ENCODE measurements at regions not wholly inside any gene's neighbourhood (a gene's known extent, or its start where the extent isn't known, plus 50 kb on each side); places are given as distances from the start of the nearest gene placed in this dataset.
"Not testable (repeated sequence)": the region's sequence is repeated elsewhere in the genome, so short reads cannot be mapped to it uniquely, and the experiment has no call there.

- DNase-seq (ENCODE audit: low read depth, low spot score), result no peak
- in situ Hi-C loops (cut with HindIII; ENCODE audit: low pct_unique_long_range_greater_than_20kb, low sequenced_read_pairs), result no loop called here
Measured at GRCh38 chrX:68992821-68993397, 164.1 kb downstream of the EFNB1 start.

- in situ Hi-C loops (cut with HindIII; ENCODE audit: low pct_unique_long_range_greater_than_20kb, low sequenced_read_pairs), result no loop called here
- no peak for DNase-seq (ENCODE audit: low read depth, low spot score)
Measured at GRCh38 chrX:68991691-68992345, 163.0 kb downstream of the EFNB1 start.

GRCh38 chrX:68990948-68991347, 162.1 kb downstream of the EFNB1 start:
- DNase-seq (ENCODE audit: low read depth, low spot score), result no peak
- in situ Hi-C loops (cut with HindIII; ENCODE audit: low pct_unique_long_range_greater_than_20kb, low sequenced_read_pairs), result no loop called here

- no peak for DNase-seq (ENCODE audit: low read depth, low spot score)
- in situ Hi-C loops (cut with HindIII; ENCODE audit: low pct_unique_long_range_greater_than_20kb, low sequenced_read_pairs), result no loop called here
Measured at GRCh38 chrX:68989865-68990606, 161.2 kb downstream of the EFNB1 start.

- no peak for DNase-seq (ENCODE audit: low read depth, low spot score)
- in situ Hi-C loops (cut with HindIII; ENCODE audit: low pct_unique_long_range_greater_than_20kb, low sequenced_read_pairs), result no loop called here
Measured at GRCh38 chrX:68989456-68989855, 160.6 kb downstream of the EFNB1 start.

GRCh38 chrX:68988865-68989264, 160.0 kb downstream of the EFNB1 start:
- in situ Hi-C loops (cut with HindIII; ENCODE audit: low pct_unique_long_range_greater_than_20kb, low sequenced_read_pairs), result no loop called here
- no peak for DNase-seq (ENCODE audit: low read depth, low spot score)

GRCh38 chrX:68985135-68985755, 156.4 kb downstream of the EFNB1 start:
- in situ Hi-C loops (cut with HindIII; ENCODE audit: low pct_unique_long_range_greater_than_20kb, low sequenced_read_pairs), result no loop called here
- DNase-seq (ENCODE audit: low read depth, low spot score), result no peak

- no peak for DNase-seq (ENCODE audit: low read depth, low spot score)
- in situ Hi-C loops (cut with HindIII; ENCODE audit: low pct_unique_long_range_greater_than_20kb, low sequenced_read_pairs), result no loop called here
Measured at GRCh38 chrX:68983004-68983857, 154.4 kb downstream of the EFNB1 start.

GRCh38 chrX:68982476-68982875, 153.7 kb downstream of the EFNB1 start:
- DNase-seq (ENCODE audit: low read depth, low spot score), result no peak
- in situ Hi-C loops (cut with HindIII; ENCODE audit: low pct_unique_long_range_greater_than_20kb, low sequenced_read_pairs), result no loop called here

- in situ Hi-C loops (cut with HindIII; ENCODE audit: low pct_unique_long_range_greater_than_20kb, low sequenced_read_pairs), result no loop called here
- no peak for DNase-seq (ENCODE audit: low read depth, low spot score)
Measured at GRCh38 chrX:68980906-68981616, 152.2 kb downstream of the EFNB1 start.

GRCh38 chrX:68978655-68979054, 149.8 kb downstream of the EFNB1 start:
- DNase-seq (ENCODE audit: low read depth, low spot score), result no peak
- in situ Hi-C loops (cut with HindIII; ENCODE audit: low pct_unique_long_range_greater_than_20kb, low sequenced_read_pairs), result no loop called here

GRCh38 chrX:68978255-68978654, 149.4 kb downstream of the EFNB1 start:
- in situ Hi-C loops (cut with HindIII; ENCODE audit: low pct_unique_long_range_greater_than_20kb, low sequenced_read_pairs), result no loop called here
- no peak for DNase-seq (ENCODE audit: low read depth, low spot score)

GRCh38 chrX:68953331-68953730, 124.5 kb downstream of the EFNB1 start:
- DNase-seq (ENCODE audit: low read depth, low spot score), result no peak
- in situ Hi-C loops (cut with HindIII; ENCODE audit: low pct_unique_long_range_greater_than_20kb, low sequenced_read_pairs), result no loop called here

- DNase-seq (ENCODE audit: low read depth, low spot score); in situ Hi-C loops (cut with HindIII; ENCODE audit: low pct_unique_long_range_greater_than_20kb, low sequenced_read_pairs): not testable (repeated sequence)
Measured at GRCh38 chrX:68951942-68952619, 123.3 kb downstream of the EFNB1 start.

- DNase-seq (ENCODE audit: low read depth, low spot score), result no peak
- in situ Hi-C loops (cut with HindIII; ENCODE audit: low pct_unique_long_range_greater_than_20kb, low sequenced_read_pairs), result no loop called here
Measured at GRCh38 chrX:68950937-68951336, 122.1 kb downstream of the EFNB1 start.

GRCh38 chrX:68947882-68948605, 119.2 kb downstream of the EFNB1 start:
- DNase-seq (ENCODE audit: low read depth, low spot score), result no peak
- in situ Hi-C loops (cut with HindIII; ENCODE audit: low pct_unique_long_range_greater_than_20kb, low sequenced_read_pairs), result no loop called here

All from SK-MEL-5 (cell line).